Thymus (tissue), 11 donors: ENCODE measurements at regions not wholly inside any gene's neighbourhood (a gene's known extent, or its start where the extent isn't known, plus 50 kb on each side); places are given as distances from the start of the nearest gene placed in this dataset.
A peak's percentile ranks its signal among the peaks of the same experiment; 100 is the strongest.
"Not testable (repeated sequence)": the region's sequence is repeated elsewhere in the genome, so short reads cannot be mapped to it uniquely, and the experiment has no call there.

Experiments
- DNase-seq, 9 donors: peaks; one replicate each; pipeline ENCODE4 v3.0.0-alpha.2; 2013; ENCODE audit warnings: low spot score in 9 of 9, low read depth in 6 of 9, missing footprints in 1 of 9
- H3K27ac ChIP-seq, 2 donors: one replicate each; pipeline ENCODE4 v1.5.1; 2013; ENCODE audit warnings: control low read depth in 1 of 2, low read depth in 1 of 2, low read length in 1 of 2, mild to moderate bottlenecking in 1 of 2, moderate library complexity in 1 of 2
- H3K27me3 ChIP-seq, 2 donors: one replicate each; pipeline ENCODE4 v1.5.1; 2013; ENCODE audit warnings: low read length in 1 of 2; ENCODE audit not compliant: control insufficient read depth in 2 of 2, insufficient read depth in 1 of 2
- H3K36me3 ChIP-seq, 2 donors: one replicate each; pipeline ENCODE4 v1.5.1; 2013; ENCODE audit warnings: low read length in 1 of 2, mild to moderate bottlenecking in 1 of 2, moderate library complexity in 1 of 2; ENCODE audit not compliant: control insufficient read depth in 2 of 2, insufficient read depth in 2 of 2
- H3K4me1 ChIP-seq, 2 donors: one replicate each; pipeline ENCODE4 v1.5.1; 2013; ENCODE audit warnings: low read length in 2 of 2; ENCODE audit not compliant: control insufficient read depth in 2 of 2, insufficient read depth in 2 of 2
- H3K4me3 ChIP-seq, 2 donors: one replicate each; pipeline ENCODE4 v1.5.1; 2013; ENCODE audit warnings: low read length in 2 of 2, control low read depth in 1 of 2, mild to moderate bottlenecking in 1 of 2
- H3K9me3 ChIP-seq, 2 donors: one replicate each; pipeline ENCODE4 v1.5.1; 2013; ENCODE audit warnings: low read length in 1 of 2, mild to moderate bottlenecking in 1 of 2; ENCODE audit not compliant: control insufficient read depth in 2 of 2, insufficient read depth in 1 of 2
- WGBS: extraction: QIAGEN DNeasy Blood & Tissue Kit; methylation state at CpG from one replicate; pipeline ENCODE4 v1.1.7; 2013; 5-methylcytosine and 5-hydroxymethylcytosine counted together
- donor health status: healthy.

DNA sequence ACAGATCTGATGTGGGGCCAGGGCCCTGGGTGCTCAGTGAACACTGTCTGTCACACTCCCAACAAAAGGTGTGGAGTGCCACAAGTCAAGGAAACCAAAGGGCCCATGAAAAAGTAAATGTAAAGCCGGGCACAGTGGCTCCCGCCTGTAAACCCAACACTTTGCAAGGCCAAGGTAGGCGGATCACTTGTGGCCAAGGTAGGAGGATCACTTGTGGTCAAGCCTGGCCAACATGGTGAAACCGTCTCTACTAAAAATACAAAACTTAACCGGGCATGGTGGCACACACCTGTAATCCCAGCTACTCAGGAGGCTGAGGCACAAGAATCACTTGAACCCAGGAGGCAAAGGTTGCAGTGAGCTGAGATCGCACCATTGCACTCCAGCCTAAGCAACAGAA, 227.6 kb downstream of the ZNF516 start:
- H3K27me3 ChIP-seq, H3K4me3 ChIP-seq, H3K27ac ChIP-seq, H3K4me1 ChIP-seq, H3K36me3 ChIP-seq, H3K9me3 ChIP-seq, DNase-seq: not testable (repeated sequence)
- 99% methylated on average over 6 of the region's 6 CpGs for WGBS

DNA sequence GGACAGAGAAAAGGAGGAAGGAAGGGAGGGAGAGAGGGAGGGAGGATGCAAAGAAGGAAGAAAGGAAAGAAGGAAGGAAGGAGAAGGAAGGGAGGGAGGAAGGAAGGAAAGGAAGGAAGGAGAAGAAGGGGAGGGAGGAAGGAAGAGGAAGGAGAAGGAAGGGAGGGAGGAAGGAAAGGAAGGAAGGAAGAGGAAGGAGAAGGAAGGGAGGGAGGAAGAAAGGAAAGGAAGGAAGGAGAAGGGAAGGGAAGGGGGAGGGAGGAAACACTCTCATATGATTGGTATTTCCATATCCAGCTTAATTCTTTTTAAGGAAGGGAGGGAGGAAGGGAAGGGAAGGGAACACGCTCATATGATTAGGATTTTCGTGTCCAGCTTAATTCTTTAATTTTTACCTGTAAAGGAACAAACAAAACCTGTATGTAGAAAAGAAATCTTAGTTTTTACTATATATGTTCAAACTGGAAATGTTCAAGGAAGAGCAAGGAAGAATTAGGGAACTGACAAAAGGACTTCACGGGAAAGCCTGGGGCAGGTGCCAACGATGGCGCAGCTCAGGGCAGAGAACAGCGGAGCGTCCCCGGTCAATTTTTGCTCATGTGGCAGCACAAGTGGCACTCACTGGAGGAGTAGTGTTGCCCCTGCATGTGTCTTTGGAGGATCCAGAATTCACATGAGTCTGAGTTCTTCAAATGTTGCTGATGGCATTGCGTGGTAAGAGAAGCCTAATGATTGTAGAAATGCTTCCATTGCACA, 228.6 kb downstream of the ZNF516 start:
- Histone ChIP-seq H3K9me3 (no peaks in the 10 kb centered on the region), H3K27me3 (peaks cover 0 to 2% of the 10 kb centered on the region in 2 donors), H3K4me1 (peaks cover 0 to 10% of the 10 kb centered on the region in 2 donors), H3K4me3 (no peak overlapping the region), H3K36me3 (no peaks in the 10 kb centered on the region), H3K27ac (peak overlapping the region; percentile 32 to 66)
- DNase-seq = no peak
- 97% methylated on average over 9 of the region's 9 CpGs for WGBS

DNA sequence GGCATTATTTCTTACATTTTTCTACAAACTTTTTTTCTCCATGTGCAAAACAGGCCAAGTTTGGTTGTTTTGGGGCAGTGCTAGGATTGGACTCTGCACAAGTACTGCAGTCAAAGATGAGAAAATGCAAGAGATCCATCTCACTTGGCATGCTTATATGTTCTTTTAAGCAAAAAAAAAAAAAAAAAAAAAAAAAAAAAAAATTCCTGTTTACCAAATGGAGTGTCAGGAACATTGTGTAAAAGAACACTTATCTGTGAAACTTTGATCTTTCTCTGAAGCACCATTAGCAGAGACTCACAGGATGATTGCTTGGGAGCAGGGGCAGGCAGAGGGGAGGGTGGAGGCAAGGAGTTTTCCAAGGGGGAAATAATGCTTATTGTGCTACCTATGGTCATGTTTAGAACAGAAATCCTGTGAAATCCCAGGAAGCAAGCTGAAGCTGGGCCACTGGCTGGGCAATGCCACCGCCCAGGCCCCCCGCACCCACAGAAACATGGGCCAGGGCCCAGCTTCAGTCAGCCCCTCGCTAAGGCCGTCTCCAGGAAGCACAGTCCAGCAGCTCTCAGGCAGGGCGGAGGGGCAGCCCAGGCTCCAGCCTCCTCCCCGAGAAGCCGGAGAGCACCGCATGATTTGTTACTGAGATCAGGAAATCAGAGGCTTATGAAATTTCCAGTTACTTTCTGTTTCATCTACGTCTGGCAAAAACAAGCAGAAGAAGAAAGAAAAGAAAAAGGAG, 229.4 kb downstream of the ZNF516 start:
- no peaks in the 10 kb centered on the region for H3K36me3 ChIP-seq
- peaks cover 0 to 2% of the 10 kb centered on the region in 2 donors for H3K27me3 ChIP-seq
- DNase-seq = no peak
- peaks cover 0 to 10% of the 10 kb centered on the region in 2 donors for H3K4me1 ChIP-seq
- peak overlapping the region; percentile 61 to 66 for H3K27ac ChIP-seq
- no peak overlapping the region for H3K4me3 ChIP-seq
- H3K9me3 ChIP-seq = no peaks in the 10 kb centered on the region
- WGBS = 38% methylated on average over 9 of the region's 9 CpGs

DNA sequence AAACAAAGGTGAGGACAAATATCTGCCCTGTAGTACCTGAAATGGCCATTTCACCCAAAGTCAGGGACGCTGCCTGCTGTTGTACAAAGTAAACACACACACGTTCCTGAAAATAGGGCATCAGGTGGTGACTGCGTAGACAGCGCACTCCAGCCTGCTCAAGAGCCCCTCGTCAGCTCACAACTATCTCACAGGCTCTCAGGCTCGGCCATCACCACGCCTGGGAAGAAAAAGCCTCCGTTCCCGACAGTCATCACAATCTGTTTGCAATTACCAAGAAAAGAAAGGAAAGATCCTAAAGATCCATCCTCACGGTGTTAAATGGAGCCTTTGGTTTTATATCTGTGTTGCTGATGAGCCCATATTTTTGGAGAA, 230.2 kb downstream of the ZNF516 start:
- H3K4me1 ChIP-seq = peaks cover 0 to 10% of the 10 kb centered on the region in 2 donors
- peak overlapping the region; percentile 3 to 26 for H3K27ac ChIP-seq
- no peaks in the 10 kb centered on the region for H3K36me3 ChIP-seq
- DNase-seq = no peak
- peaks cover 0 to 2% of the 10 kb centered on the region in 2 donors for H3K27me3 ChIP-seq
- 94% methylated on average over 10 of the region's 10 CpGs for WGBS
- no peak overlapping the region for H3K4me3 ChIP-seq
- H3K9me3 ChIP-seq = no peaks in the 10 kb centered on the region

DNA sequence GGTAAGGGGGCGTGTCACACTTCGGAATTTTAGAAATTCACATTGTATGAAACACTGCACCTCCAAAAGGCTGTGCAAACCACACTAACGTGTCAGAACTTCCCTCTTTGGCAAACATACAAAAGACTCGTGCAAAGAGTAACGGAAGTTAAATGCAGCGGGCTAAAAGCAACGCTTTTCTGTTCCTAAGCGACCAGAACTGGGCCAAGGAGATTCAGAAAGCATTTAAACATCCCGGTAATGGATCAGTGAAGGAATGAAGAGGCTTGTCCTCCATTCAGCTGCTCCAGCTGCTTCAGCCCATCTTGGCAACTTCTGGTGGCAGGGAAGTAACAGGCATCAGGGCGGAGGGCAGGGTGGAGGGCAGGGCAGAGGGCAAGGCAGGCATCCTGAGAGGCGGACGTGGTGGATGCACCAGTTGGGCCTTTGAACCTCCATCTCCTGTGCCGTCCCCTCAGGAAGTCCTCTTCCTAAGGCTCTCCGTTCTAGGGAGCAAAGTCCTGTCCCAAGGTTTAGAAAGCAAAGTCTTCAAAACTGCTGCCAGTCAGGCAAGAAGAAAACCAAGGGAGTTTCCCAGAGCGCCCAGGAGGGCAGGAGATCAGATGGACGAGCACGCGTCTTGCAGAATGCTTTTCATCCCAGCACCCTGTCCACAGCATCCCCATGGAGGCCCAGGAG, 230.7 kb downstream of the ZNF516 start:
- Histone ChIP-seq H3K27me3 (peaks cover 0 to 3% of the 10 kb centered on the region in 2 donors), H3K36me3 (no peaks in the 10 kb centered on the region), H3K27ac (peak overlapping the region; percentile 32 to 60), H3K4me3 (no peak overlapping the region), H3K9me3 (no peaks in the 10 kb centered on the region), H3K4me1 (peaks cover 0 to 10% of the 10 kb centered on the region in 2 donors)
- peak in 1 of 9 donors; percentile 37 for DNase-seq
- 66% methylated on average over 18 of the region's 18 CpGs for WGBS

DNA sequence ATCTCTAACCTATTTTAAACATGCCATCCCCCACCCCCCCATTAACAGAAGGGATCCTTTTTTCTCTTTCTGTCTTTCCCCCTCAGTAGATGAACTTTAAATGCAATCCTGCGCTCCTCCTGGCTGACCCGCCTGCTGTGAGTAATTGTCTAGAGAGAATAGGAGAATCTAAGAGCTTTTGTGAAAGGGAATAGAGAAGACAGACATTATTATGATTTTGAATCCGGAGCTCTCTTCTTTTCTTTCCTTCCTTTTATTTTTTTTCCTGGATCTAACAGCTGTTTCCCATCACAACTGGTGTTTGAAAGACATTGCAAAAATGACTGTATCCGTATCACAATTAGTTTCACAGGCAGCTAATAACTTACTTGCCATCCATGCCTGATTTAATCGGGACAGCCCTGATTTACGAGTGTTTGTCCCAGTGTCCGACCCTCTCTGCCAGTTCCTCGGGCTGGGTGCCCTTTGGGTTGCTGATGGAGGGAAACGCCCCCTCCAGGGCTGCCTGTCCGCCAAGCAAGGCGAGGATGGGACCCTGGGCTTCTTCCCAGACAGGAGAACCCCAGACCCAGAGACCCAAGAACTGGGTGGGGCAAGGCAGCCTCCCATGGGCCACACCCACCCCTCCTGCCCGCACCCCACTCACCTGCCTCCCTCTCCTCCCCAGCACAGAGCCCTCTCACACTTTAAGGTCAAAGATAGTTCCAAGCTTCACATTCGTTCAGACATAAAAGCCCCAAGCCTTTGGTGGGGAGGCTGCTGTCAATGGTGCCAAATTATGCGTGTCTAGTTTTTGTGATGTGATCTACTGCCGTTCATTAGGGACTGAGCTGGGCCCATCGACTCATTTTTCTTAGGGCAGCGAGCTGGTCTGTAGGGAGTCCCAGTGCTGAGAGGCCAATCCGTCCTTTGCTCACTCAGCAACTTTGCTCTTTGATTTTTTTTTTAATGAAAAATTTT, 231.7 kb downstream of the ZNF516 start:
- 86% methylated on average over 18 of the region's 18 CpGs for WGBS
- peaks cover 0 to 10% of the 10 kb centered on the region in 2 donors for H3K4me1 ChIP-seq
- DNase-seq = no peak
- no peak overlapping the region for H3K27ac ChIP-seq
- no peaks in the 10 kb centered on the region for H3K36me3 ChIP-seq
- peaks cover 0 to 4% of the 10 kb centered on the region in 2 donors for H3K27me3 ChIP-seq
- no peaks in the 10 kb centered on the region for H3K9me3 ChIP-seq
- no peak overlapping the region for H3K4me3 ChIP-seq

DNA sequence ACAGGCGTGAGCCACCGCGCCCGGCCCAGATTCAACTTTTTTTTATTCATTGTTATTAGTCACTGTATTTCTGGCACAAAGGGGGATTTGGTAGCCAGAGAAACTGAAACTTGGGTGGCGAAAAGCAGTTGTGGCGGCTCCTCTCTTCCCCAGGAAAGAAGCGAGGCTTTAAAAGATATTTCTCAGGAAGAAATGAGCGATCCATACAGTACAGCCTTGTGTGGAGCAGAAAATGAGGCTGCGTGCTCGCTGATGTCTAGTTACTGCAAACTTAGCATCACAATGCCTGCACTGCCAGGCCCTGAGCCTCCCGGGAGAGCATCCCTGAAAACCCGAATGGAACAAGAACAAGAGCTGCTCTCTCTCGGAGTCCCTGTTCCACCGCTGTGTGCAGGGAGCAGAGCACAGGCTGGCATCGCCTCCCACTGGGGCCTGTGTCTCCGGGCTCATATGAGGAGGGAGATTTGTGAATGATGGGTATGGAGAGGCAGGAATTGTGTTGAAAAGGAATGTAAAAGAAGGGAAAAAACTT, 234.0 kb downstream of the ZNF516 start:
- Histone ChIP-seq H3K4me3 (no peak overlapping the region), H3K27me3 (peaks cover 0 to 4% of the 10 kb centered on the region in 2 donors), H3K36me3 (no peaks in the 10 kb centered on the region), H3K4me1 (peaks cover 0 to 10% of the 10 kb centered on the region in 2 donors), H3K27ac (no peak overlapping the region), H3K9me3 (no peaks in the 10 kb centered on the region)
- DNase-seq = no peak
- WGBS = 93% methylated on average over 16 of the region's 16 CpGs

DNA sequence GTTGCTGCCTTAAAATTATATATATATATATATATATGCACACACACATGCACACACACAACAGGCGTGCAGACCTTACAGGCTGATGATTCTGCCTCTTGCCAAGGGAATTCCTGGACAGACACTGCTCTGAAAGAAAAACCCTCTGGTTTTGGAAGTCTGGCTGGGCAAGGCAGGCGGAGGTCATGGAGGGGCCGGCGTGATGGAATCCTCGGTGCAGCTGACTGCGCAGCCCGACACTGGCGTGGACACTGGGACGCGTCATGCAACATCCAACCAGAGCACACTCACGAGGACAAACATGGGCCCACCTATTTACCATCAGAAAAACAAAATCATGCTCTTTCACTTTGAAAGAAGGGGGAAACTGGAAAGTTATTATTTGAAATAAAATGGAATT, 235.3 kb downstream of the ZNF516 start:
- 96% methylated on average over 11 of the region's 11 CpGs for WGBS
- no peaks in the 10 kb centered on the region for H3K9me3 ChIP-seq
- no peaks in the 10 kb centered on the region for H3K36me3 ChIP-seq
- DNase-seq = no peak
- peaks cover 0 to 7% of the 10 kb centered on the region in 2 donors for H3K4me1 ChIP-seq
- peaks cover 0 to 4% of the 10 kb centered on the region in 2 donors for H3K27me3 ChIP-seq
- H3K4me3 ChIP-seq = no peak overlapping the region
- no peak overlapping the region for H3K27ac ChIP-seq
